A549 (cell line): ENCODE measurements at regions not wholly inside any gene's neighbourhood (a gene's known extent, or its start where the extent isn't known, plus 50 kb on each side); places are given as distances from the start of the nearest gene placed in this dataset.

Experiments
- ATAC-seq, 2 experiments: fragments of 200-7000 bp in 1 of 2; fragments of >200 bp in 1 of 2; cut with Nextera tagmentation in 1 of 2; cut with Tn5 transposase in 1 of 2; 3 replicates each; pipeline versions ENCODE4 v1.8.0 to v1.9.1; 2018 to 2020; ENCODE audit warnings: mild to moderate bottlenecking in 1 of 2, moderate library complexity in 1 of 2
- CTCF ChIA-PET: fragments of 300-600 bp; sonication (Branson Sonifier 250); formaldehyde crosslinking; extraction: SDS; loops from one replicate; lab custom pipeline; 2021; ENCODE audit warnings: antibody characterized with exemption, inconsistent platforms; lab: Yijun Ruan, JAX
- POLR2A ChIA-PET: fragments of 350-600 bp; formaldehyde crosslinking; extraction: SDS; loops from one replicate; lab custom pipeline; 2021; ENCODE audit warnings: antibody characterized with exemption, inconsistent platforms; lab: Yijun Ruan, JAX
- DNase-seq, 2 experiments: peaks; one replicate each; pipeline versions ENCODE4 v3.0.0 to v3.0.0-alpha.2; 2011 to 2016; ENCODE audit warnings: low read depth in 1 of 2, low spot score in 1 of 2
- FAIRE-seq: peaks from 2 replicates; lab custom pipeline; 2011; peaks lifted over from hg19 to GRCh38; lab: Jason Lieb, UNC
- H3K27ac ChIP-seq, 2 experiments: fragments of >200 bp; sonication (Bioruptor Twin); formaldehyde crosslinking; 3 replicates each; pipeline ENCODE4 v1.5.1; 2016 to 2017
- H3K4me1 ChIP-seq: fragments of >200 bp; sonication (Bioruptor Twin); formaldehyde crosslinking; 3 replicates; pipeline ENCODE4 v1.6.1; 2016
- H3K4me2 ChIP-seq: fragments of >200 bp; sonication (Bioruptor Twin); formaldehyde crosslinking; 3 replicates; pipeline ENCODE4 v1.6.1; 2016
- H3K4me3 ChIP-seq: fragments of >200 bp; sonication (Bioruptor Twin); formaldehyde crosslinking; 3 replicates; pipeline ENCODE4 v1.5.1; 2016
- H3K9me3 ChIP-seq: fragments of >200 bp; sonication (Bioruptor Twin); formaldehyde crosslinking; 3 replicates; pipeline ENCODE4 v1.6.1; 2016
- CBX8 ChIP-seq: fragments of 200-600 bp; sonication (generic); IDR thresholded peaks from 2 replicates; pipeline ENCODE4 v1.6.1; 2016
- CHD2 ChIP-seq: fragments of 150-350 bp; IDR thresholded peaks from 2 replicates; pipeline ENCODE4 v1.6.1; 2014; ENCODE audit warnings: low read length; ENCODE audit not compliant: partially characterized antibody
- ELK1 ChIP-seq: fragments of 150-350 bp; IDR thresholded peaks from 2 replicates; pipeline ENCODE4 v1.6.1; 2014; ENCODE audit warnings: low read depth, mild to moderate bottlenecking, low read length
- GATA3 ChIP-seq: IDR thresholded peaks from 2 replicates; pipeline ENCODE4 v1.6.1; 2012; ENCODE audit warnings: borderline replicate concordance
- HOXB5 ChIP-seq: fragments of 250-450 bp; sonication (Bioruptor Pico); IDR thresholded peaks from 2 replicates; pipeline ENCODE4 v1.5.0; 2020; ENCODE audit warnings: mild to moderate bottlenecking, moderate library complexity
- KDM1A ChIP-seq: fragments of 200-600 bp; sonication (generic); IDR thresholded peaks from 2 replicates; pipeline ENCODE4 v1.6.1; 2016; ENCODE audit warnings: low read depth, mild to moderate bottlenecking
- KDM5A ChIP-seq: fragments of 200-600 bp; sonication (generic); IDR thresholded peaks from 2 replicates; pipeline ENCODE4 v1.6.1; 2016; ENCODE audit warnings: antibody characterized with exemption, mild to moderate bottlenecking
- MAFK ChIP-seq: fragments of 450-650 bp; IDR thresholded peaks from 2 replicates; pipeline ENCODE4 v1.6.1; 2014; ENCODE audit not compliant: partially characterized antibody
- MAZ ChIP-seq: fragments of 150-350 bp; IDR thresholded peaks from 2 replicates; pipeline ENCODE4 v1.6.1; 2014; ENCODE audit warnings: antibody characterized with exemption, low read depth, low read length, borderline replicate concordance
- NR3C1 ChIP-seq: fragments of >200 bp; sonication (Bioruptor Twin); formaldehyde crosslinking; IDR thresholded peaks from 3 replicates; pipeline ENCODE4 v1.6.1; 2017
- RAD21 ChIP-seq, 2 experiments: fragments of >200 bp in 1 of 2; sonication (Bioruptor Twin) in 1 of 2; formaldehyde crosslinking in 1 of 2; IDR thresholded peaks in 1 of 2; conservative IDR thresholded peaks in 1 of 2; 2 replicates in 1 of 2; 3 replicates in 1 of 2; pipeline ENCODE4 v1.6.1; 2012 to 2018; ENCODE audit warnings: inconsistent platforms in 1 of 2
- RCOR1 ChIP-seq: fragments of 150-350 bp; IDR thresholded peaks from 2 replicates; pipeline ENCODE4 v1.6.1; 2014; ENCODE audit warnings: antibody characterized with exemption, low read length, low read depth
- REST ChIP-seq: fragments of 200-600 bp; sonication (generic); IDR thresholded peaks from 2 replicates; pipeline ENCODE4 v1.6.1; 2016; ENCODE audit warnings: antibody characterized with exemption, mild to moderate bottlenecking, moderate library complexity
- SMC3 ChIP-seq: fragments of >200 bp; sonication (Bioruptor Twin); formaldehyde crosslinking; IDR thresholded peaks from 3 replicates; pipeline ENCODE4 v1.6.1; 2018; ENCODE audit warnings: inconsistent platforms
- TFCP2L1 ChIP-seq: fragments of 250-450 bp; sonication (Bioruptor Pico); IDR thresholded peaks from 2 replicates; pipeline ENCODE4 v1.5.0; 2021; ENCODE audit warnings: mild to moderate bottlenecking
- ZC3H11A ChIP-seq: fragments of 450-650 bp; IDR thresholded peaks from 2 replicates; pipeline ENCODE4 v1.6.1; 2014; ENCODE audit warnings: antibody characterized with exemption, mild to moderate bottlenecking
- WGBS: methylation state at CpG from one replicate; pipeline ENCODE4 v1.1.6; 2017; ENCODE audit errors: missing lambda C conversion rate; 5-methylcytosine and 5-hydroxymethylcytosine counted together

GRCh38 chr15:95712785-95713184 is 617.7 kb upstream of the NR2F2 start:
- WGBS, result 9% methylated on average over 1 of the region's 1 CpG
- CTCF ChIA-PET, result no interaction called here
- Histone ChIP-seq H3K4me1 (no peaks in the 10 kb centered on the region), H3K4me2 (no peak overlapping the region), H3K4me3 (no peak overlapping the region), H3K27ac (no peak overlapping the region), H3K9me3 (no peaks in the 10 kb centered on the region)
- POLR2A ChIA-PET, result no interaction called here
- FAIRE-seq (no peak), ATAC-seq (no peak), DNase-seq (no peak)
- TF ChIP-seq KDM5A, result no peak
- TF ChIP-seq TFCP2L1 (CRISPR knock-in tag), result no peak
- no peak for TF ChIP-seq ZC3H11A
- TF ChIP-seq REST, result no peak
- TF ChIP-seq HOXB5 (CRISPR knock-in tag), result no peak

- 36% methylated on average over 5 of the region's 5 CpGs for whole genome bisulfite sequencing
- CTCF ChIA-PET, result interaction anchor here (0.6 kb wide), 1 partner anchor 1370 kb away, joined by 3 read pairs; no protein-coding TSS in a partner anchor
These were observed 617.2 kb upstream of the NR2F2 start for GRCh38 chr15:95713324-95713723.

GRCh38 chr15:95715116-95715903 is 615.2 kb upstream of the NR2F2 start:
- ATAC-seq (no peak), FAIRE-seq (no peak)
- H3K4me2 ChIP-seq, result no peak overlapping the region
- TF ChIP-seq KDM1A (no peak), MAZ (no peak), SMC3 (no peak), GATA3 (no peak), RAD21 (conservative IDR thresholded peaks at IDR 0.05 in 1 of 2, IDR thresholded peaks at IDR 0.05 in 1 of 2) (no peak), CHD2 (no peak), KDM5A (no peak), CBX8 (no peak), RCOR1 (no peak), ELK1 (no peak)
- TF ChIP-seq, all 56 proteins: peak for 0
- H3K27ac ChIP-seq, result no peak overlapping the region
- WGBS, result 19% methylated on average over 3 of the region's 3 CpGs
- no peak for DNase-seq
- H3K9me3 ChIP-seq, result no peaks in the 10 kb centered on the region
- CTCF ChIA-PET, result no interaction called here
- H3K4me1 ChIP-seq, result no peaks in the 10 kb centered on the region
- POLR2A ChIA-PET, result no interaction called here
- H3K4me3 ChIP-seq, result no peak overlapping the region

More at GRCh38 chr15:95713324-95713723, 617.2 kb upstream of the NR2F2 start:
- Histone ChIP-seq H3K4me3 (no peak overlapping the region), H3K9me3 (no peaks in the 10 kb centered on the region), H3K4me2 (no peak overlapping the region), H3K27ac (no peak overlapping the region), H3K4me1 (no peaks in the 10 kb centered on the region)
- DNase-seq, result no peak
- POLR2A ChIA-PET, result no interaction called here
- no peak for ATAC-seq
- FAIRE-seq, result peak; percentile 36
- TF ChIP-seq NR3C1 (no peak), MAFK (peak; percentile 68)
